ENCODE measurements at regions not wholly inside any gene's neighbourhood (a gene's known extent, or its start where the extent isn't known, plus 50 kb on each side); places are given as distances from the start of the nearest gene placed in this dataset.

DNA sequence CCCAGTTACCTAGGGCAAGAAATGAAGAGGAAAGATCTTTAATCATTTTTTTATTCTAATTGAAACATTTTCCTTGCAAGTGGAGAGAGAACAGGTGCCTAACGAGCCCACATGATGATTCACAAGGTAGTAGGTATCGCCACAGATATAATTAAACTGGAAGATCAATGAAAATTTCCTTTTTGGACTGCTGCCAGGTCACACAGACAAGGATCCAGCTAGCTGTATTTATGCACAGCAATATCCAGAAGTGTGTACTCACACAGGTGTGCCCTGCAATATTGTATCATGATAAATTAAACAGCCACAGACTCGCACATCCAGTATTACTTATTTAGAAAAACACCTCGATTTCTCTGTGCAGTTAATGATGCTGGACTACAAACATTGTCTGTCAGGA is 294.0 kb upstream of the SMARCA2 start:
- TF ChIP-seq EP300 (IDR thresholded peaks at IDR 0.05; ENCODE audit: borderline replicate concordance), result no peak
- TF ChIP-seq TEAD4 (IDR thresholded peaks at IDR 0.05), result no peak
- no peak for TF ChIP-seq TCF12 (IDR thresholded peaks at IDR 0.05; ENCODE audit: low read depth)
